ENCODE measurements at regions not wholly inside any gene's neighbourhood (a gene's known extent, or its start where the extent isn't known, plus 50 kb on each side); places are given as distances from the start of the nearest gene placed in this dataset.

DNA sequence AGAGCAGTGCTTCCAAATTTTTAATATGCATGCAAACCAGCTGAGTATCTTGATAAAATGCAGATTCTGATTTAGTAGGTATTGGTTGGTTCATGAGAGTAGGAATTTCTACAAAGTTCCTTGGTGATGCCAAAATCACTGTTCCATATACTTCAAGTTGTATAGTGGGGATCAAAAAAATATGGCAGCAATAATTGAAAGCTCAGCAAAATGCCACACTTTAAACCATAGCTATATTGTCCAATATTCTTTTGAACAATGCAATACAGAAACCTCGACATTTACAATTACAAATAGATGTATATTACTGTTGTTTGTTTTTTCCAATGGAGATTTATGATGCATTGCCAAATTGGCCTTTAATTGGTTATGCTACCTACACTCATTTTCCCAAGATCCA is 55.7 kb upstream of the NCAM2 start:
- no peak overlapping the region for H3K4me2 ChIP-seq (ENCODE audit: low read length)
- TF ChIP-seq, protein P1, sequence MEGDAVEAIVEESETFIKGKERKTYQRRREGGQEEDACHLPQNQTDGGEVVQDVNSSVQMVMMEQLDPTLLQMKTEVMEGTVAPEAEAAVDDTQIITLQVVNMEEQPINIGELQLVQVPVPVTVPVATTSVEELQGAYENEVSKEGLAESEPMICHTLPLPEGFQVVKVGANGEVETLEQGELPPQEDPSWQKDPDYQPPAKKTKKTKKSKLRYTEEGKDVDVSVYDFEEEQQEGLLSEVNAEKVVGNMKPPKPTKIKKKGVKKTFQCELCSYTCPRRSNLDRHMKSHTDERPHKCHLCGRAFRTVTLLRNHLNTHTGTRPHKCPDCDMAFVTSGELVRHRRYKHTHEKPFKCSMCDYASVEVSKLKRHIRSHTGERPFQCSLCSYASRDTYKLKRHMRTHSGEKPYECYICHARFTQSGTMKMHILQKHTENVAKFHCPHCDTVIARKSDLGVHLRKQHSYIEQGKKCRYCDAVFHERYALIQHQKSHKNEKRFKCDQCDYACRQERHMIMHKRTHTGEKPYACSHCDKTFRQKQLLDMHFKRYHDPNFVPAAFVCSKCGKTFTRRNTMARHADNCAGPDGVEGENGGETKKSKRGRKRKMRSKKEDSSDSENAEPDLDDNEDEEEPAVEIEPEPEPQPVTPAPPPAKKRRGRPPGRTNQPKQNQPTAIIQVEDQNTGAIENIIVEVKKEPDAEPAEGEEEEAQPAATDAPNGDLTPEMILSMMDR (IDR thresholded peaks at IDR 0.05), result no peak
- no peak overlapping the region for H3K9ac ChIP-seq
- H3K9me3 ChIP-seq (ENCODE audit: control insufficient read depth, low read length), result no peaks in the 10 kb centered on the region
- H3K36me3 ChIP-seq (ENCODE audit: control insufficient read depth, insufficient read depth, low read length), result no peaks in the 10 kb centered on the region
- no peaks in the 10 kb centered on the region for H3K27me3 ChIP-seq (ENCODE audit: control insufficient read depth, insufficient read depth, low read length)
- H3K27ac ChIP-seq, result no peak overlapping the region
- no peaks in the 10 kb centered on the region for H3K4me1 ChIP-seq
- no peaks in the 10 kb centered on the region for H3K79me2 ChIP-seq
- H3K4me3 ChIP-seq (ENCODE audit: low read depth, low read length), result no peak overlapping the region
- no peak overlapping the region for H2AFZ ChIP-seq

DNA sequence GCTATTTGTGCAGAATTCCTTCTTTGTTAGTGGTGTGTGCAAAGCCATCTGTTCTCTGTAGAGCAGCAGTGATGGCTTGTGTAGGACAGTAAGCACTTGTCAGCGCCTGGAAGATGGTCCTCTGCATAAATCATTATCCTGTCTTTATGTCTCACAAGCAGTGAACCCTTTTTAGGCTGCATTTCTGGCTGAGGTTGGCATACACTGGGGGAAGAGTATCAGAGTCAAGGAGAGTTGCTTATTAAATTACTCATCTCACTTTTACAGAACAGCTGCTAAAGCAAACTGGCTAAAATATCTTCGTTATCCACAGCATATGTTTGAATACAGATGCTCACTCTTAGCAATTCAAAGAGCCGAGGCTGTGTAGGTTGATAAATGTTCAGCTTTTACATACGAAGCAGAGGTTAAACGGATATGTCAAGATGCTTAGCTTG is 54.6 kb upstream of the NCAM2 start:
- Histone ChIP-seq H3K4me1 (no peaks in the 10 kb centered on the region), H2AFZ (no peak overlapping the region), H3K4me2 (ENCODE audit: low read length) (no peak overlapping the region), H3K27ac (no peak overlapping the region), H3K4me3 (ENCODE audit: low read depth, low read length) (no peak overlapping the region), H3K27me3 (ENCODE audit: control insufficient read depth, insufficient read depth, low read length) (no peaks in the 10 kb centered on the region), H3K9me3 (ENCODE audit: control insufficient read depth, low read length) (no peaks in the 10 kb centered on the region), H3K9ac (no peak overlapping the region), H3K79me2 (no peaks in the 10 kb centered on the region), H3K36me3 (ENCODE audit: control insufficient read depth, insufficient read depth, low read length) (no peaks in the 10 kb centered on the region)
- TF ChIP-seq, protein P1 (IDR thresholded peaks at IDR 0.05), result no peak

DNA sequence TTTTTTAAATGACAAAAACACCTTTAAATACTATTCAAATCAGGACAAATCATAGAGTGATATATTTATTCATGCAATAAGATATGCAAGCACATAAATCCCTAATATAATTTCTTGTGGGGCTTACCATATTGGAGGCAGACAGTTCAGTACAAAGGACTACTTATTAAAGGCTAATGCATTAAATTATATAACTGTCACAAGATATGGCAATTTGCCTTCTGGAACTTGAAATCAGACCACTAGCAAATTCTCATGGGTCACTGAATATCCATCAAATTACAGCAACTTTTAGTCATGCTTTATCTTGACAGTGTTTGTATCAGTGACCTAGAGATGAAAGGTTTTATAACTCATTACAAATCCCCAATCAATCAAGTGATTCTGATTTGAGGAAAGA is 54.1 kb upstream of the NCAM2 start:
- Histone ChIP-seq H3K9ac (no peak overlapping the region), H3K9me3 (ENCODE audit: control insufficient read depth, low read length) (no peaks in the 10 kb centered on the region), H3K4me1 (no peaks in the 10 kb centered on the region), H3K27me3 (ENCODE audit: control insufficient read depth, insufficient read depth, low read length) (no peaks in the 10 kb centered on the region), H2AFZ (no peak overlapping the region), H3K36me3 (ENCODE audit: control insufficient read depth, insufficient read depth, low read length) (no peaks in the 10 kb centered on the region), H3K4me2 (ENCODE audit: low read length) (no peak overlapping the region), H3K27ac (no peak overlapping the region), H3K79me2 (no peaks in the 10 kb centered on the region), H3K4me3 (ENCODE audit: low read depth, low read length) (no peak overlapping the region)
- TF ChIP-seq, protein P1 (IDR thresholded peaks at IDR 0.05), result no peak

DNA sequence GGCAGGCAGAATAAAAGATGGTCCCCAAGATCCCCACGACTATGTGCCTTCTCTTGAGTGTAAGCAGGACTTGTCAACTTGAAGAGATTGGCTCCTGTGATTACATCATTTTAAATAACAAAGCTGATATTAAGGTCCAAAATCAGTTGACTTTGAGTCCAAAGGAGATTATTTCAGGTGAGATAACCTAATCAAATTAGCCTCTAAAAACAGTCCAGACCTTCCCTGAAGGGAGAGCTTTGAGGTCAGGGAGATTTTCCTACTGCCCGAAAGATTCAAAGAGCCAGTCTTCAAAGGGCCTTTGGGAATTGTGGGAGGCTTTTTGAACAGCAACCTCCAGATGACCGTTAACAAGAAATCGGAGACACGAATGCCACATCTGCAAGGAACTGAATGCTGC is 51.5 kb upstream of the NCAM2 start:
- H3K4me1 ChIP-seq, result no peaks in the 10 kb centered on the region
- H3K27ac ChIP-seq, result no peak overlapping the region
- H2AFZ ChIP-seq, result no peak overlapping the region
- no peaks in the 10 kb centered on the region for H3K36me3 ChIP-seq (ENCODE audit: control insufficient read depth, insufficient read depth, low read length)
- no peaks in the 10 kb centered on the region for H3K9me3 ChIP-seq (ENCODE audit: control insufficient read depth, low read length)
- no peaks in the 10 kb centered on the region for H3K79me2 ChIP-seq
- no peak overlapping the region for H3K4me2 ChIP-seq (ENCODE audit: low read length)
- H3K27me3 ChIP-seq (ENCODE audit: control insufficient read depth, insufficient read depth, low read length), result no peaks in the 10 kb centered on the region
- H3K9ac ChIP-seq, result no peak overlapping the region
- TF ChIP-seq, protein P1 (IDR thresholded peaks at IDR 0.05), result no peak
- no peak overlapping the region for H3K4me3 ChIP-seq (ENCODE audit: low read depth, low read length)
